ENCODE measurements at regions not wholly inside any gene's neighbourhood (a gene's known extent, or its start where the extent isn't known, plus 50 kb on each side); places are given as distances from the start of the nearest gene placed in this dataset.
A peak's percentile ranks its signal among the peaks of the same experiment; 100 is the strongest.

DNA sequence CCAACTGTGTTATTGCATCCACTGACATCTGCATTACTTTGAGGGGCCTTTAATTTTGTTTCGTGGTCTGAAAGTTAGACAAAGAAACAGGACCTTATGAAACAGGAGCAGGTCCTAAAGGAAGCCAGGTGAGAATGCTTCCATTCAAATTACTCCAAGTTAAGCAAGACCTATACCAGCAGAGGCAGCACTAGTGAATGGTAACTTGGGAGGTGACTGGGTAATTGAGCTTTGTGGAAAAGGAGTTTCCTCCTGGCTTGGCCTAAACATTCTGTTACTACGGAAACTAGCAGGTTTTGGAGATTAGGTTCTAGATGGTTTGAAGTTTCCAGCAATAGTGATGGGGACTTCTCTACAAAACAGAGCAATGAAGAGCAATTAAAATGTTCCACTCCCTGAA is 173.5 kb downstream of the NKX6-1 start:
- H3K9ac ChIP-seq (ENCODE audit: low read length): no peak overlapping the region
- no peaks in the 10 kb centered on the region for H3K79me2 ChIP-seq (ENCODE audit: low read length)
- H3K4me1 ChIP-seq (ENCODE audit: low read length): no peaks in the 10 kb centered on the region
- TF ChIP-seq, protein P1, sequence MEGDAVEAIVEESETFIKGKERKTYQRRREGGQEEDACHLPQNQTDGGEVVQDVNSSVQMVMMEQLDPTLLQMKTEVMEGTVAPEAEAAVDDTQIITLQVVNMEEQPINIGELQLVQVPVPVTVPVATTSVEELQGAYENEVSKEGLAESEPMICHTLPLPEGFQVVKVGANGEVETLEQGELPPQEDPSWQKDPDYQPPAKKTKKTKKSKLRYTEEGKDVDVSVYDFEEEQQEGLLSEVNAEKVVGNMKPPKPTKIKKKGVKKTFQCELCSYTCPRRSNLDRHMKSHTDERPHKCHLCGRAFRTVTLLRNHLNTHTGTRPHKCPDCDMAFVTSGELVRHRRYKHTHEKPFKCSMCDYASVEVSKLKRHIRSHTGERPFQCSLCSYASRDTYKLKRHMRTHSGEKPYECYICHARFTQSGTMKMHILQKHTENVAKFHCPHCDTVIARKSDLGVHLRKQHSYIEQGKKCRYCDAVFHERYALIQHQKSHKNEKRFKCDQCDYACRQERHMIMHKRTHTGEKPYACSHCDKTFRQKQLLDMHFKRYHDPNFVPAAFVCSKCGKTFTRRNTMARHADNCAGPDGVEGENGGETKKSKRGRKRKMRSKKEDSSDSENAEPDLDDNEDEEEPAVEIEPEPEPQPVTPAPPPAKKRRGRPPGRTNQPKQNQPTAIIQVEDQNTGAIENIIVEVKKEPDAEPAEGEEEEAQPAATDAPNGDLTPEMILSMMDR (IDR thresholded peaks at IDR 0.05; ENCODE audit: low read depth, low read length): no peak
- no peak for TF ChIP-seq EZH2phosphoT487 (IDR thresholded peaks at IDR 0.05; ENCODE audit: low read depth)
- H3K27ac ChIP-seq (ENCODE audit: low read length): no peak overlapping the region
- no peak overlapping the region for H3K4me2 ChIP-seq (ENCODE audit: low read length)
- H3K4me3 ChIP-seq (ENCODE audit: low read length): no peak overlapping the region
- H3K9me3 ChIP-seq (ENCODE audit: insufficient read depth, low read length): no peaks in the 10 kb centered on the region
- H4K20me1 ChIP-seq (ENCODE audit: insufficient read depth, low read length): no peaks in the 10 kb centered on the region
- no peak overlapping the region for H2AFZ ChIP-seq (ENCODE audit: low read depth, low read length)
- no peaks in the 10 kb centered on the region for H3K36me3 ChIP-seq (replicated peaks; ENCODE audit: low read depth, low read length)
- H3K27me3 ChIP-seq (ENCODE audit: low read depth, low read length): peaks cover 42% of the 10 kb centered on the region

DNA sequence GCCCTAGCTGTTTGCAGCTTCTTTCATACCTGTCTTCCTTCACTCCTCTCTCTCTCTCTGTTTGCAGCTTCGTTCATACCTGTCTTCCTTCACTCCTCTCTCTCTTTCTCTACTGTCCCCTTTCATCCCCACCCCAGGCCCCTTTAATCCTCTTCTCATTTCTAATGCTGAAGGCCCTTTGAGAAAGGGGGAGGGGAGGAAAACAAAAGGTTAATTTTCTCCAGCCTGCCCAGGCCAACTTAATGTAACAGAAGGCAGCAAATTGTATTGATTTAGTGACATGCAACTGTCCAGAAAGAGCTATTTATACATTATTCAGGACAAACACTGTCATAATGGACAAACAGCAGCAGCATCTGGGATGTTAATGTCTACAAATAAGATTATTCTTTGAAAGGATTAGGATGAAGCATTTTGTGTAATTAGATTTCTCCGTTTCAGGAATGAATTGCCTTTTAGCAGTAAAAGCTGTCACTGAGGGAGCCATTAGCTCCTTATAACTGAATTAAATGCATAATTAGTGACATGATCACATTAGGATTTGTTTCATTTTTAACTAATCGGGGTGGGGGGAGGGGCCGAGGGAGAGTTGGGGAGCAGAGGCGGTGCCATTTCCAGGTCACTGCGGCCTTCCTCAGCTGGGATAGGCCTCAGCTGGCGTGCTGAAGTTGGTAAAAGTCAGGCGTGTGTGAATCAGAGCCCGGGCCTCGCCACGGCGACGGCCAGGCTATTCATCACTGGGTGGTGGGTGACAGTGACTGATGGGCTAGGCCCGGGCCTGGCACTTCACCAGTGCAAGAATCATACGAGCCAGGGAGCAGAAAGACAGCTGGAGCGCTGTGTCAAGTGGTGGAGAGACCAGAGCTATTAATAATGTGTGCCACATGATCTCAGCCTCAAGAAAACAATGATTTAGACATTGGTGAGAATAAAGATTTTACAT is 174.5 kb downstream of the NKX6-1 start:
- no peaks in the 10 kb centered on the region for H3K79me2 ChIP-seq (ENCODE audit: low read length)
- H3K9me3 ChIP-seq (ENCODE audit: insufficient read depth, low read length): no peaks in the 10 kb centered on the region
- peaks cover 52% of the 10 kb centered on the region for H3K27me3 ChIP-seq (ENCODE audit: low read depth, low read length)
- no peaks in the 10 kb centered on the region for H3K36me3 ChIP-seq (replicated peaks; ENCODE audit: low read depth, low read length)
- H4K20me1 ChIP-seq (ENCODE audit: insufficient read depth, low read length): no peaks in the 10 kb centered on the region
- H3K4me3 ChIP-seq (ENCODE audit: low read length): no peak overlapping the region
- no peak overlapping the region for H2AFZ ChIP-seq (ENCODE audit: low read depth, low read length)
- H3K4me2 ChIP-seq (ENCODE audit: low read length): no peak overlapping the region
- H3K27ac ChIP-seq (ENCODE audit: low read length): no peak overlapping the region
- TF ChIP-seq, protein P1 (IDR thresholded peaks at IDR 0.05; ENCODE audit: low read depth, low read length): no peak
- no peak for TF ChIP-seq EZH2phosphoT487 (IDR thresholded peaks at IDR 0.05; ENCODE audit: low read depth)
- no peaks in the 10 kb centered on the region for H3K4me1 ChIP-seq (ENCODE audit: low read length)
- H3K9ac ChIP-seq (ENCODE audit: low read length): no peak overlapping the region

DNA sequence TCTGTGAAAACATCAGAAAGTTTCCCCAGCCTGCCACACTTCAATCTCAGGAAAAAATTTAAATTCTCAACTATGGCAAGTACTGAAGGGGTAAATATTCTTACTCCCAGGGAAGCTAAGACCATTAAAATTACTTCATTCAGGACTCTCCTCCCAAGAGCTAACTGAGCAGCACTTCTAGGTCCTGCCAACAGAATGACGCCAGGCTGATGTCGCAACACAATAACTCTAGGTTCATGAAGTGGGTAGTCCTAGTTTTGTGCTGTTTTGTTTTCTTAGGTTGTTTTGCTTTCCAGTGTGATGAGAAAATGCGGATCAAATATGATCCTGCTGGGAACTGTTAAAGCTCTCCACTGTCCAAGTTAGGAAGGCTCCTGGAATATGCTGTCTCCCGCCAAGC is 180.0 kb downstream of the NKX6-1 start:
- H3K4me1 ChIP-seq (ENCODE audit: low read length): peaks cover 14% of the 10 kb centered on the region
- no peaks in the 10 kb centered on the region for H3K9me3 ChIP-seq (ENCODE audit: insufficient read depth, low read length)
- TF ChIP-seq, protein P1 (IDR thresholded peaks at IDR 0.05; ENCODE audit: low read depth, low read length): no peak
- TF ChIP-seq EZH2phosphoT487 (IDR thresholded peaks at IDR 0.05; ENCODE audit: low read depth): no peak
- no peaks in the 10 kb centered on the region for H3K79me2 ChIP-seq (ENCODE audit: low read length)
- peaks cover 4% of the 10 kb centered on the region; the same call in 1 of the 2 replicates for H4K20me1 ChIP-seq (ENCODE audit: insufficient read depth, low read length)
- peaks cover 77% of the 10 kb centered on the region for H3K27me3 ChIP-seq (ENCODE audit: low read depth, low read length)
- H3K4me2 ChIP-seq (ENCODE audit: low read length): no peak overlapping the region
- H3K4me3 ChIP-seq (ENCODE audit: low read length): no peak overlapping the region
- no peak overlapping the region for H3K9ac ChIP-seq (ENCODE audit: low read length)
- H2AFZ ChIP-seq (ENCODE audit: low read depth, low read length): no peak overlapping the region
- H3K27ac ChIP-seq (ENCODE audit: low read length): no peak overlapping the region
- H3K36me3 ChIP-seq (replicated peaks; ENCODE audit: low read depth, low read length): no peaks in the 10 kb centered on the region

DNA sequence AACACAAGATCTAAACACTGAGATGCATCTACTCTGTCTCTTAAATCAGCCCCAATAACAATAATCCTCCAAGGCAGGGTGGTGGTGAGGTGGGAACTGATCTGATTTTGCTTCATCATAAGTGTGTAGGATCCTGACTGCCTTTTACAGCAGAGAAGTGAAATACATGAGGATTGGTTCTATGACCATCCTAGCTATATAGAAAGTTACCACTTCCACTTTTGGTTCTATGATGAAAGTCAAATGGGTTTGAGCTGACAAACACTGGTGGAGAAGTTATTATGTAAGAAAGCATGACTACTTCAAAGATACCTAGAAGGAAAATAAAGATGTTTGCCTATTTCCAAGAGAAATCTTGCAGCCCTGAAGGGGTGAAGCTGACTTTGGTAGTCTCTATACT is 181.6 kb downstream of the NKX6-1 start:
- Histone ChIP-seq H3K79me2 (ENCODE audit: low read length) (no peaks in the 10 kb centered on the region), H3K27ac (ENCODE audit: low read length) (no peak overlapping the region), H3K9ac (ENCODE audit: low read length) (no peak overlapping the region), H3K4me3 (ENCODE audit: low read length) (peak overlapping the region; percentile 32; the same call in 1 of the 2 replicates), H3K4me1 (ENCODE audit: low read length) (peaks cover 14% of the 10 kb centered on the region), H3K36me3 (replicated peaks; ENCODE audit: low read depth, low read length) (no peaks in the 10 kb centered on the region), H3K27me3 (ENCODE audit: low read depth, low read length) (peaks cover 71% of the 10 kb centered on the region), H4K20me1 (ENCODE audit: insufficient read depth, low read length) (peaks cover 4% of the 10 kb centered on the region; the same call in 1 of the 2 replicates), H2AFZ (ENCODE audit: low read depth, low read length) (no peak overlapping the region), H3K4me2 (ENCODE audit: low read length) (peak overlapping the region; percentile 61), H3K9me3 (ENCODE audit: insufficient read depth, low read length) (no peaks in the 10 kb centered on the region)
- no peak; the same call in 1 of the 2 replicates for TF ChIP-seq EZH2phosphoT487 (IDR thresholded peaks at IDR 0.05; ENCODE audit: low read depth)
- TF ChIP-seq, protein P1 (IDR thresholded peaks at IDR 0.05; ENCODE audit: low read depth, low read length): no peak

All from OCI-LY3 (cell line).